ENCODE measurements at regions not wholly inside any gene's neighbourhood (a gene's known extent, or its start where the extent isn't known, plus 50 kb on each side); places are given as distances from the start of the nearest gene placed in this dataset.

GRCh38 chr7:91609525-91609924, 271.0 kb downstream of the MTERF1 start:
- TF ChIP-seq CTCF (IDR thresholded peaks at IDR 0.05), result no peak
- H3K4me1 ChIP-seq (ENCODE audit: insufficient read depth, low read length), result no peaks in the 10 kb centered on the region
- no peaks in the 10 kb centered on the region for H3K27me3 ChIP-seq (ENCODE audit: control insufficient read depth in 1 of 2, insufficient read depth in 2 of 2, low read length in 2 of 2)
- intact Hi-C loops (cut with DNase I, micrococcal nuclease), result no loop called here
- ATAC-seq (ENCODE audit: poor library complexity) (no peak), DNase-seq (no peak)
- no peaks in the 10 kb centered on the region for H3K9me3 ChIP-seq (ENCODE audit: control insufficient read depth in 1 of 2, insufficient read depth in 1 of 2, low read length in 2 of 2)
- Mint-ChIP-seq H3K4me3 (no peak overlapping the region), H3K9me3 (peaks cover 4% of the 10 kb centered on the region), H3K4me1 (ENCODE audit: low read depth) (no peaks in the 10 kb centered on the region), H3K27me3 (peaks cover 4% of the 10 kb centered on the region), H3K27ac (no peak overlapping the region), H3K36me3 (ENCODE audit: low read depth) (no peaks in the 10 kb centered on the region)
- ChIA-PET POLR2A (no interaction called here), CTCF (no interaction called here)
- H3K4me3 ChIP-seq (ENCODE audit: low read length), result no peak overlapping the region
- H3K27ac ChIP-seq (ENCODE audit: low read depth in 1 of 2, low read length in 2 of 2), result no peak overlapping the region
- no peaks in the 10 kb centered on the region for H3K36me3 ChIP-seq (ENCODE audit: insufficient read depth, low read length)

GRCh38 chr7:91614431-91614830, 266.1 kb downstream of the MTERF1 start:
- H3K27me3 ChIP-seq (ENCODE audit: control insufficient read depth in 1 of 2, insufficient read depth in 2 of 2, low read length in 2 of 2), result no peaks in the 10 kb centered on the region
- Mint-ChIP-seq H3K4me3 (no peak overlapping the region), H3K36me3 (ENCODE audit: low read depth) (no peaks in the 10 kb centered on the region), H3K27ac (no peak overlapping the region), H3K4me1 (ENCODE audit: low read depth) (no peaks in the 10 kb centered on the region), H3K9me3 (peaks cover 4% of the 10 kb centered on the region), H3K27me3 (peaks cover 4% of the 10 kb centered on the region)
- ATAC-seq (ENCODE audit: poor library complexity), result no peak
- H3K27ac ChIP-seq (ENCODE audit: low read depth in 1 of 2, low read length in 2 of 2), result no peak overlapping the region
- intact Hi-C loops (cut with DNase I, micrococcal nuclease), result no loop called here
- peaks cover 0 to 6% of the 10 kb centered on the region in 2 experiments for H3K9me3 ChIP-seq (ENCODE audit: control insufficient read depth in 1 of 2, insufficient read depth in 1 of 2, low read length in 2 of 2)
- H3K36me3 ChIP-seq (ENCODE audit: insufficient read depth, low read length), result no peaks in the 10 kb centered on the region
- ChIA-PET CTCF (no interaction called here), POLR2A (no interaction called here)
- TF ChIP-seq CTCF (IDR thresholded peaks at IDR 0.05), result no peak
- DNase-seq, result no peak
- H3K4me1 ChIP-seq (ENCODE audit: insufficient read depth, low read length), result no peaks in the 10 kb centered on the region
- H3K4me3 ChIP-seq (ENCODE audit: low read length), result no peak overlapping the region

- TF ChIP-seq CTCF (IDR thresholded peaks at IDR 0.05), result no peak
- ChIA-PET POLR2A (no interaction called here), CTCF (interaction anchor here (0.6 kb wide), 1 partner anchor 12 kb away, joined by 3 read pairs; no protein-coding TSS in a partner anchor)
- intact Hi-C loops (cut with DNase I, micrococcal nuclease), result no loop called here
- ATAC-seq (ENCODE audit: poor library complexity) (no peak), DNase-seq (no peak)
- no peak overlapping the region for H3K4me3 Mint-ChIP-seq
- no peak overlapping the region for H3K27ac Mint-ChIP-seq
- Histone ChIP-seq H3K4me1 (ENCODE audit: insufficient read depth, low read length) (no peaks in the 10 kb centered on the region), H3K27me3 (ENCODE audit: control insufficient read depth in 1 of 2, insufficient read depth in 2 of 2, low read length in 2 of 2) (no peaks in the 10 kb centered on the region), H3K27ac (ENCODE audit: low read depth in 1 of 2, low read length in 2 of 2) (no peak overlapping the region), H3K4me3 (ENCODE audit: low read length) (no peak overlapping the region), H3K9me3 (ENCODE audit: control insufficient read depth in 1 of 2, insufficient read depth in 1 of 2, low read length in 2 of 2) (peaks cover 0 to 9% of the 10 kb centered on the region in 2 experiments), H3K36me3 (ENCODE audit: insufficient read depth, low read length) (no peaks in the 10 kb centered on the region)
- H3K9me3 Mint-ChIP-seq, result peaks cover 2% of the 10 kb centered on the region
- H3K4me1 Mint-ChIP-seq (ENCODE audit: low read depth), result no peaks in the 10 kb centered on the region
- H3K27me3 Mint-ChIP-seq, result no peaks in the 10 kb centered on the region
- H3K36me3 Mint-ChIP-seq (ENCODE audit: low read depth), result no peaks in the 10 kb centered on the region
Measured at GRCh38 chr7:91618776-91619765, 261.4 kb downstream of the MTERF1 start.

All from CD4-positive, alpha-beta T cell (primary cell).